ENCODE measurements at regions not wholly inside any gene's neighbourhood (a gene's known extent, or its start where the extent isn't known, plus 50 kb on each side); places are given as distances from the start of the nearest gene placed in this dataset.
"Not testable (repeated sequence)": the region's sequence is repeated elsewhere in the genome, so short reads cannot be mapped to it uniquely, and the experiment has no call there.

DNA sequence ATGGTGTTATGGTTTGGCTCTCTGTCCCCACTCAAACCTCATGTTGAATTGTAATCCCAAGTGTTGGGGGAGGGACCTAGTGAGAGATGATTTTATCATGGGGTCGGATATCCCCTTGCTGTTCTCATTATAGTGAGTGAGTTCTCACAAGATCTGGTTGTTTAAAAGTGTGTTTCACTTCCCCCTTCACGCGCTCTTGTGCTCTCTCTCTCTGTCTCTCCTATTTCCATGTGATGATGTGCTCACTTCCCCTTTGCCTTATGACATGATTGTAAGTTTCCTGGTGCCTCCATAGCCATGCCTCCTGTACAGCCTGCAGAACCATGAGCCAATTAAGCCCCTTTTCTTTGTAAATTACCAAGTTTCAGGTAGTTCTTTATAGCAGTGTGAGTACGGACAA is 765.1 kb downstream of the KCNA4 start:
- DNase-seq (ENCODE audit: low spot score), result no peak

DNA sequence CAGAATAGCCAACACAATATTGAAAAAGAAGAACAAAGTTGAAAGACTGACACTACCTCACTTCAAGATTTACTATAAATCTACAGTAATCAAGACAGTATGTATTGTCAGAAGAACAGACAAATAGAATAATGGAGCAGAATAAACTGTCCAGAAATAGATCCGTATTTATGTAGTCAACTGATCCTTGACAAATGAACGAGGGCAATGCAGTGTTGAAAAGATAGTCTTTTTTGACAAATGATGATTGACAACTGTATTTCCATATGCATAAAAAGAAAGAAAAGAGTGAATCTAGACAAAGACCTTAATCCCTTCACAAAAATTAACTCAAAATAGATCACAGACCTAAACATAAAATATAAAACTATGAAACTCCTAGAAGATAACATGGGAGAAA is 767.1 kb downstream of the KCNA4 start:
- DNase-seq (ENCODE audit: low spot score), result no peak

DNA sequence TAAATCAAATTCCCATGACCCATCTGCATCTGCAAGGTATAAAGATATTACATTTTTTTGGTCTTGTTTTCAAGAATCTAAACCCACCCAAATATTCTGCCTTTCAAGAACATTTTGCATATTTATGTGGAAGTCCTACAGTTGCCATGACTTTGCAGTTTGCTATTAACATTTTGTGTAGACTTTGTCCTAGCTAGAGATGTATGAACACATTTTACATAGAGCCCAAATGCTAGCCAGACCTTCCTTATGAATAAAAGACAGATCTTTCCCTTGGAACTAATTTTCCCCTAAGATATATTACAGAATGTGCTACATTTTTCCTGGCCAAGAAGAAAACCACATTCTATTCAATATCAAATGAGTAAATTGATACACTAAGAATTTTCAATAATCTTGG is 772.5 kb downstream of the KCNA4 start:
- DNase-seq (ENCODE audit: low spot score), result no peak

DNA sequence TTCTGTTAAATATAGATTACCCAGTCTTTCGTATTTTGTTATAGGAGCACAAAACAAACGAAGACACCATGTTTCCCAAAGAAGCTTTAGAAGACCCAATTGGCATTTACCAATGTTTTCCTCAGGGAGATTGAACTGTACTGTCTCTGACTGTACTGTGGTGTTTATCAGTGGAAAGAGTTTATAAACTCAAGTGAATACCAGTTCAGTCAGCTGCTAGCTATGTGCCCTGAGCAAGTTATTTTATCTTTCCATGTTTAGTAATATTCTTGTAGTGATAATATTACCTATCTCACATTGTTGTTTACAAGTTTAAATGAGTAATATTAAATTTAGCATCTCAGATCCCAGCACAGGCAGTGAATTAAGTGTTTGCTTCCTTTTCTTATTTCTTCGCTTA is 773.2 kb downstream of the KCNA4 start:
- no peak for DNase-seq (ENCODE audit: low spot score)

DNA sequence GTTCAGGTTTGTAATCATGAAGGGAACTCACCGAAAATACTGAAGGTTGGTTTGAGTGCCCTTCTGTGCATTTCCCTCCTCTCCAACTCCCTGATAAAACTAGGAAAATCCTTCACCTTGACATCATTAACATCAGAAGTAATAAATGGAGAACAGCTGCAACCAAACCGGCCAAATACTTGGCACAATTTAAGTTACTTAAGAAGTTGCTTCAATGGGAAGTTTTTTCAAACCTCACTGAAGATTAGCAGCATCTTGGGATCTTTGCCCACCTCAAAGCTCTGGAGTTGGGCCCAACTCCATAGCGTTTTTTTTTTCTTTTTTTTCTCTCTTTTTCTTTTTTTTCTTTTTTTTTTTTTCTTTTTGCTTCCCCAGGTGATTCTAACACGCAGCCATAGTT is 784.8 kb downstream of the KCNA4 start:
- no peak for DNase-seq (ENCODE audit: low spot score)

DNA sequence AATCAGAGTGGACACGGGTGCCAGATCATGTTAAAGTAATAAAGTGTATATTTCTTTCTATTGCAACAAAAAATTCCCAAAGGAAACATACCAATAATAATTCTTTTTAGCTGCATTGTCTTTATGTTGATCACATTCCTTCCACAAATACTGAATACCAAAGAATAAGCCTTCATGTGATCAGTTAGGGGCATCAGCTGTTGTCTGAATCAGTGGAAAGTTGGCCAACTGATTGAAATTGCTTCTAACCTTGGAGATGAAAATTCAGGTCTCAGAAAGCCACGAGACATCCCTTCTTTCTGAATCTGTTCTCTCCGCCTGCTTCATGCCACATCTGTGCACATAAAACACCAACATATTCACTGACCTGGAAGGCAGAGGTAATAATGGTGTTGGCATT is 785.2 kb downstream of the KCNA4 start:
- DNase-seq (ENCODE audit: low spot score), result no peak

DNA sequence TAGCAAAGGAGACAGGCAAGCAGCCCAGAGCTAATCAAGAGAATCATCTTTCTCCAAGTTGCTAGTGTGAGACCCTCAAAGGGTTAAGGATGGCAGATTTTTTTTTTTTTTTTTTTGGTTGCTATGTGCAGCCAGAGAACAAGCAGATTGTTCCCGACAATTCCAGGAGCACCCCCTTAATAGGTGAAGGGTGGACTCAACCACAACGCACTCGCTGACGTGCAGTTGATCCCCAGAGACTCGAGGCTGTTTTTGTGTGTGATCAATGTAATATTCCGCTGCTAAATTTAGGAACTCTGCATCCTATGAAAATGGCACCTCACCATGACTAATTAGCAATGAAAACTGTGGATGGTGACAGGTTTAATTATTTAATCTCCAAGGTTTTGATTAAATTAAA is 789.0 kb downstream of the KCNA4 start:
- DNase-seq (ENCODE audit: low spot score), result no peak

DNA sequence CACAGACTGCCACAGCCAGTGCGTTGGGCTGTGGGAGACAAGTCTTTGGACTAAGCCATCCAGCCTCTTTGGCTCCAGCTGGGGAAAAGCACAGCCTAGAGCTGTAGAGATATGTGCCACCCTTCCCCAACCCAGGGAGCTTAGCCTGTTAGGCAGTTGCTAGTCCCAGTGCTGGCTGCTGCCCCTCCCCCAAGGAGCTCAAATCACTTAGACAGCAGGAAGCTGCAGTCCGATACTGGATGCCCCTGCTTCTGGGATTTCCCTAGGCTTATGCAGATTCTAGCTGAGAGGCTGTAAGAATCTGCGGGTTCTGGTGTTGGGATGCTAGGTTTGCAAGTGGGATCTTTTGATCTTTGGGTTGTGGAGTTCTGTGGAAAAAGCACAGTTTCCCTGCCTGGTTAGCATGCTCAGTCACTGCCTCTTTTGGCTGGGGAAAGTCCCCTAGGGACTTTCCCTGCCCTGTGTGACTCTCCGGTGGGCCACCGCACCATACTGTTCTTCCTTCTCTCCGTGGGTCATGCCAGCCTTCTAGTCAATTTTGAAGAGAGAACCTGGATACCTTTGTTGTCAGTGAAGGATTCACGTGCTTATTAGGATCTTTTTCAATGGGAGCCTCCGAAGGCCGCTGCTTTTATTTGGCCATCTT is 792.0 kb downstream of the KCNA4 start:
- DNase-seq (ENCODE audit: low spot score), result no peak

DNA sequence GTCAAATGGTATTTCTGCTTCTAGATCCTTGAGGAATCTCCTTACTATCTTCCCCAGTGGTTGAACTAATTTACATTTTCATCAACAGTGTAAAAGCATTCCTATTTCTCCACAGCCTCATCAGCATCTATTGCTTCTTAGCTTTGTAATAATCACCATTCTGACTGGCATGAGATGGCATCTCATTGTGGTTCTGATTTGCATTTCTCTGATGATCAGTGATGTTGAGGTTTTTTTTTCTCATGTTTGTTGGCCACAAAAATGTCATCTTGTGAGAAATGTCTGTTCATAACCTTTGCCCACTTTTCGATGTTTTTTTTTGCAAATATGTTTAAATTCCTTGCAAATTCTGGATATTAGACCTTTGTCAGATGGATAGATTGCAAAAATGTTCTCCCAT is 797.3 kb downstream of the KCNA4 start:
- DNase-seq (ENCODE audit: low spot score), result not testable (repeated sequence)

DNA sequence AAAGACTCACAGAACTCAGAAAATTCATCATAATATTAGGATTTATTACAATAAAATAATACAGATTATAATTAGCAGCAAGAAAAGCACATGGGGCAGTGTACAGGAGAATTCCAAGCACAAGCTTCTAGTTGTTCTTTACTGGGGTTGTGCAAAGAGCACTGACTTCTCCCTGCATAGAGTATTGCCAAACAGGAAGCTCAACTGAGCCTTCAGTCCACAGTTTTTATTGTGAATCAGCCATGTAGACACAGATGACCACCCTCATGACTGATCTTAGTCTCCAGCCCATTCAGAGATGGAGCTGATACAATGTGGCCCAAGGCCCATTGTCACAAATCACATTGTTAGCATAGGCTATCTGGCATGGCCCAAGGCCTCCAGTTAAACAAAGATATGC is 798.9 kb downstream of the KCNA4 start:
- DNase-seq (ENCODE audit: low spot score), result no peak

DNA sequence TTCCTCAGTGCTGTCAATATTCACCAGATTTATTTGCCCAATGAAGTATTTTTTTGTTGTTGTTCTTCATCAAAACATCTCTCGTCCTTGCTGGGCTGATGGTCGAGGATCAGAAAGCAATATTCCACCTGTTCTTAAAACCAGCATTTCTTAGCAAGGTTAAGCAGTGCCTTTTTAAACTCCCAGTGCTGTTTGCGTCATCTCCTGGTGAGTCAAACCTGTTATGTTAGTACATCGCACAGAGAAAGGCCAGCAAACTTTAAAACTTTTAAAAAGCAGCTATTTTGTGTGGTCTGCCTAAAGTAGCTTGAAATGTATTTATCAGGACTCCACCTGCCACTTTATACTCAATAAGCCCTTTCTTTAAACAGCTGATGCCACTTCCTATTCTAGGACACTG is 802.0 kb downstream of the KCNA4 start:
- DNase-seq (ENCODE audit: low spot score), result no peak

DNA sequence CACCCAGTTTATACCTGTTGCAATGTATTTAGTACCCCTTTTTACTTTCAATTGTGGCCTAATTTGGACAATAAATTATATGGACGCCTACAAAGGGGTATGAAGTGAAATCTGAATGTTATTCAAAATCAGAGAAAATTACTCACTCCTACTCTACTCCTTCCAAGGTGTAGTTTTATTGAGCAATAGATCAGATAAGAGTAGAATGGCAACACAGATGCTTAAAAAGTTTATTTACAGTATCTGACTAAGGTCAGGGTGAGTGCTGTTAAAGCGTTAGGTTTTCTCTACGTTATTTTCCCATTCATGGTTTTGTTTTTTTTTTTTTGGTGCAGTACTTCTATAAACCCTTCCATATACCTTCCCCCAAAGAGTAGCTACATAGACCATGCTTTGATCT is 805.6 kb downstream of the KCNA4 start:
- no peak for DNase-seq (ENCODE audit: low spot score)

DNA sequence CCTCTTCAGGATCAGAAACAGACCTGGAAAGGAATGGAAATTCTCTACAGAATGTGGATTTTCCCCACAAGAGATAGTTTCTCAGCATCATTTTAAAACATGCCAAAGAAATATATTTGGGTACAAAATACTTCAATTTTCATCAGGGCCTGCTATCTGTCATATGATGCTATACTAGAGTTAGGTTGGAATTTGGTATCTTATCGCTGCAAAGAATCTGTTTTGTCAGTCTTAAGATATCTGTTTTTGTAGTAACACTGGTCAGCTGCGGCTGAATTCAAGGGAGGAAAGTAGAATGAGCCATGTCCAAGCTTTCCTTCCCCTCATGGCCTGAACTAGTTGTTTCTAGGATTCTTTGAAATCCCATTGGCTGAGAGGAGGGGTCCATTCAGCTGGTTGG is 806.4 kb downstream of the KCNA4 start:
- no peak for DNase-seq (ENCODE audit: low spot score)

DNA sequence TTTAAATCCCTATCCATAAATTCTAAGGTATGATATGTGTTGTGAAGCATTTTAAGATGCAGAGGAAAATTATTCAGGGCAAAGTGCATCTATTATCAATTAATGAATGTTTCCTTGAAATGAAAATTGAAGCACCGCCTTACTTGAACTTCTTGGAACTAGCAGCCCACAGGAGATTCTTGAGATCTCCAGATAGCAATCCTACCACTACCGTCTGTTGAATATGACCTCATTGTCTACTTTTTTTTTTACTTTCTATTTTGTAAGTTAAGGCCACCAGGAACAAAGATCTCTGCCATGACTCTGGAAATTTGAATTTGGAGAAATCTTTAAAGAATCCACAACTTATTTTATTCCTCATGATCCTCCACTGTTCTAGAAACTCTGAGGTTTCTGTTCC is 808.7 kb downstream of the KCNA4 start:
- DNase-seq (ENCODE audit: low spot score), result no peak

DNA sequence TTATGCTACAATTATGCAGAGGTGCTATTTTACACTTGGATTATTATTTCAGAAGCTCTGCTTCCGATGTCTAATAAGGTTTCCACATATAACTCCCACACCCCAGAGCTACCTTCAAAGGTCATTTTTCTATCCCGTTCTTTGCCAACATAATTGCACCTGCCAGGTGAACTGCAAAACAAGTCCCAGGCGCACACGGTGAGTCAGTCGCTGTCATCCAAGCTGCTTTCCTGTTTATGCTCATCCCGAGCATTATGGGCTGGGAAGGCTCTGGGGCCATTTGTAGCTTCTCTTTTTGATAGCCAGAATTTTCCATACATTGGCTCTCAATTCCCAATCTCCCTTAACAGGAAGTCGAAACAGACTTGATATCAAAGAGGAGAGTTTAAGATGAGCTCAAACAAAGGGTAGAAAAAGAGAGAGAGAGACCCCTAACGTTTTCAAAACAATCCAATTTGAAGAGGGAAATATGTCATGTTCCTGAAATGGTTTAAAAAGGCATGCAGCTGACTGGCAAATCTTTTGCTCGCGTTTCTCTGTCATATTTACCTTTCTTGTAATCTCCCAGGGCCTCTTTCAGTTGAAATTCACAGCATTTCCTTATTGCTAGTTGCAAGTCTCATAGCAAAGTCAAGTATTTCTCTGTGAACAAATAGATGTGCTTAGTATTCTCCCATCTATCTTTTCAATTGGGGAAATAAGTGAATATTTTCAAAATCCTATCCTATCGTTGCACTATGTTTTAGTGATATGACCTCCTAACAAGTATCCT is 815.9 kb downstream of the KCNA4 start:
- DNase-seq (ENCODE audit: low spot score), result no peak

DNA sequence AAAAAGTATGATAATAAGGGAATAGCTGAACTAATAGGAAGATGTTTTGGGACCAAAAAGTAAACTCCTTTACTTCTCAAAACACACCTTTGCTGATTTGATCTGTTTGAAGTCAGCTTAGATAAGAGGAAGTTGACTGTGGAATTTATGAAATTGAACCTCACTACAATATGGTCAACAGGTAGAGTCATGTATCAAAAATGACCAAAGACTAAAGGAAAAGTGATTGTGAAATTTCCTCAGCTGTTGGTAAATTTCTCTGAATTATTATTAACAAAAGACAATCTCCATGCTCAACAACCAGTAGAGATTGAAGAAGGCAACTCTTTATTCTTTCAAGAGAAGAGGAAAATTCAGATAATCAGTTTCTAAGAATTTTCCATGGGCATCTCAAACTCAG is 826.5 kb downstream of the KCNA4 start:
- no peak for DNase-seq (ENCODE audit: low spot score)

DNA sequence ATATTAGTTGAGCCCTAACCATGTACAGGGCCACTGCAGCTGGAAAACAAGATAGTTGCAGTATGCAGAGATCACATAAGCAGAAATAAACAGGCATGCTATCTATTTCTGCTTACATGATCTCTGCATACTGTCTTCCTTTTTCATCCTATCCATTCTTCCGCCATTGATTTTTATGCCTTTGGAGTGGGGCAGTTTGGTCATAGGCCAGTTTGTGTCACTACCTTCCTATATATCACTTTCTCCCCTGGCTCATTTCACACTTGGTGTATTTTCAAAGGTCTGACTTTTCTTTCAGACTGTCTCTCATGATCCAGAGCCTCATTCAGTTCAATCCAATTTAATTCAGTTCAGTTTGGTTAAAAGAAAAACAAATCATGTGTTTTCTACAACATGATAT is 829.6 kb downstream of the KCNA4 start:
- DNase-seq (ENCODE audit: low spot score), result no peak

DNA sequence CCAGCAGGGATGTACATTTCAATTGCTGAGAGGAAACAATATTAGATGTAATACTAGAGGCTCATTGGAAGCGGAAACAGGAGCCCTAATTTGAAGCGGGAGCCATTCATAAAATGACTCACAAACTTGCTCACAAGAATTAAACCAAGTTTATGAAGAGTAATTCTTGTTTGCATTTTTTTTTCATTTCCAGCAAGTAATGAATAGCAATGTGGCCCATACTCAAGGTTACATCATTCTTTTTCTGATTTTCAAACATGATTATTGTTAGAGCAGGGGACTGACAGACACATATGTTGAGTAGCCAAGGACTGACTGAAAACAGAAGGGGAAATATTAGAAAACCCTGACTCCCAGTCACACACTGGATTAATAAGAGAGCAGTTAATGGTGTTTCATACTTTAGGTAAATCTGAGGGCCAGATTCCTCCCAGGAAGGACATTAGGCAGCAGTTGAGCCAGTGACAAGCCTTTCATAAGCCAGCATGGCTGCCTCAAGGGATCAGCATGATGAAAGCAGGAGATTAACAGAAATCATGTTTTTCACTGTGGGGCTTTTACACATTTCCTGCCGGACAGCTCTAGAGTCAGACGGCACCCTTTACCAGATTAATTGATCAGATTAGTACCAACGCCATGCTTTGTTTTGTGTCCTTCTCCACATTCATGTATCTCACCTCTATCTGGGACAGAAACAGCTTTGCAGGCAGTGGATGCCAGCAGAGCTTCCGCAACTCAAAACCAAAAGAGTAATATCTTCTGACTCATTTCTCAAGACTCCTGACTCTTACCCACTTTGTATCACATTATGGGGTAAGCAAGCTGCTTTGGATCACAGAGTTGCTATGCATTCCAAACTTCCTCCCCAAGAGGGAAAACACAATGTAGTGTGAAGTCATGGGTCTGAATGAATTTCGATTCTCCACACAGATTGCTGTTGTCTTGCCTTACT is 831.6 kb downstream of the KCNA4 start:
- no peak for DNase-seq (ENCODE audit: low spot score)

DNA sequence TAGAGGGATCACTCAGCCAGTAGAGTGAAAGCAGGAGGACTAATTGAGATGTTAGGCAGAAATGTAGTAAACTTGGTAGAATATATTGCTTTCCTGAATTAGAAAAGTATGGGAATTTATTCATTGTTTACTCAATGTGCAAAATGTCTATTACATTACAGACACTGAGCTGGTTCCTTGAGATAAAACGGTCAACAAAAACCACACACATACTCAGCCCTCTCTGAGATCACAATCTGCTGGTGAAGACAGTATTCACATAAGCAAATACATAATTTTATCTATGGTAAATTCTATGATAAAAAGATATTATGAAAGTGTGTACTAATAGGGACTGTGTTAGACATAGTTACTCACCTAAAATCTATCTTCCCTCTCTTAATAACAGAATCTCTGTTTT is 833.5 kb downstream of the KCNA4 start:
- no peak for DNase-seq (ENCODE audit: low spot score)

DNA sequence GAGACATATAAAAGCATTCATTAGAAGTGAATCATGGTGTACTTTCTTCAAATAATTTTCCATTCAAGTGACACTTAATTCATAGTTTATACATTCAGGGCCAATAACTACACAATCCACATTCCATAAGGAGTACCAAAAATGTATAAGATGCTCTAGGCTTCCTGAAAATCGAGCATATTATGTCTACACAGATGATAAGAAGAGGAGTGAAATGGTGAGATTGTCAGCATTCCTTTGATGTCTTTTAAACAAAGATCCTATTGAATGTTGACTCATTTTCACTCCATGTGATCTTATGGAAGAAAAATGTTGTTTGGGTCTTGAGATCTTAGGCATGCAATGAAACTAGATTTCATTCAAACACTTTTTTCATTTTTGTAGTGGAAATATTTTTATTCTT is 843.2 kb downstream of the KCNA4 start:
- no peak for DNase-seq (ENCODE audit: low spot score)

DNA sequence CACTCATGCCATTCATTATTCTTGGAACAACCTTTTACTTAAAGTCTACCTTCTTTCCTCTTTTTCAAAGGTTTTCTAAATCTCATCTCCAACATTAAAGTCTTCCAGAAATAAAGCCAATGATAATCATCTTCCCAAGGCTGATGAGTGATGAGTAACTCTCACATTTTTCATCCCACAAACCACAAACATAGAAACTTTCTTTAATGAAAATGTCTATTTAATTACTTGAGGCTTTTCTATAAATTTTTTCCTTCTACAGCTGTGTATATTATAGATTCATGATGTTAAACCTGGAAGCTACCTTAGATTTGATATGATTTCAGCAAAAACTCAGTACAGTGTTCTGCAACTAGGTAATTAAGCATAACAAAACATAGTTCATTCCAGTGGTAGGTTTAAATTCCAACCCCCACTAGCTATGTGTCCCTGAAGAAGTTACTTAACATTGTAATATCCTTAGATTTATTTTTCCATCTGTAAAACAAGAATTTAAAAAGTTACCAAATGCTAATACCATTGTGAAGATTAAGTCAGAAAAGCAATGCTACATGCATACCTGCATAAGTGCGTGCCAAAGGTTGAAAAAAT is 845.4 kb downstream of the KCNA4 start:
- DNase-seq (ENCODE audit: low spot score), result no peak

DNA sequence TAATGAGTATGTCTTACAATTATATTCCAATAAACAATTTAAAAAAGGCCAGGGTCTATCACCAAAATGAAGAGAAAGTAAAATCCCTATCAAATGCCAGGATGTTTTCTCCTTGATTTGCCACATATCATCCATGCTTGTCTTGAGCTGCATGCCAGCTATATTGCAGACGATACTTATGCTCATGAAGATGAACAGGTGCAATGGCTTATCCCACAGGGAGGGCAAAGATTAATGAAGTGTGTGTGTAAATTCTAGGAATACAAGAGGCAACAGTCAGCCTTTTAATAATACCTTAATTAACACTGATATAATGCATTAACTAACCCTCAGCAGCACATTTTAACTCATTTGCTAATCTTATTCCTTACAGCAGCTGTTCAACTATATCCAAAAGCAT is 850.5 kb downstream of the KCNA4 start:
- DNase-seq (ENCODE audit: low spot score), result no peak
